ENCODE measurements at regions not wholly inside any gene's neighbourhood (a gene's known extent, or its start where the extent isn't known, plus 50 kb on each side); places are given as distances from the start of the nearest gene placed in this dataset.
A peak's percentile ranks its signal among the peaks of the same experiment; 100 is the strongest.

GRCh38 chr9:115799734-115800133, 353.9 kb upstream of the PAPPA start:
- 67 to 100% methylated on average over 1 of the region's 1 CpG for WGBS, 2 experiments (ENCODE audit: insufficient coverage in 1 of 2, insufficient read length in 1 of 2)
- H3K27me3 ChIP-seq (ENCODE audit: control insufficient read depth, insufficient read depth, low read length, poor library complexity, severe bottlenecking), result no peaks in the 10 kb centered on the region
- Mint-ChIP-seq H3K27ac (no peak overlapping the region), H3K4me1 (no peaks in the 10 kb centered on the region), H3K27me3 (ENCODE audit: insufficient read depth) (no peaks in the 10 kb centered on the region), H3K36me3 (ENCODE audit: low read depth) (no peaks in the 10 kb centered on the region), H3K9me3 (peaks cover 8% of the 10 kb centered on the region), H3K4me3 (no peak overlapping the region)
- H3K27ac ChIP-seq (ENCODE audit: low read depth, low read length), result no peak overlapping the region
- H3K4me1 ChIP-seq (ENCODE audit: control insufficient read depth, insufficient read depth, low read length), result no peaks in the 10 kb centered on the region
- H3K4me3 ChIP-seq (ENCODE audit: low read length), result no peak overlapping the region
- no peak for TF ChIP-seq CTCF (conservative IDR thresholded peaks at IDR 0.05)
- DNase-seq, result no peak
- H3K36me3 ChIP-seq (ENCODE audit: control insufficient read depth, insufficient read depth, low read length), result no peaks in the 10 kb centered on the region
- H3K9ac ChIP-seq (ENCODE audit: extremely low read depth, low read length, poor library complexity, severe bottlenecking), result no peak overlapping the region
- H3K9me3 ChIP-seq (ENCODE audit: control insufficient read depth, low read length), result no peaks in the 10 kb centered on the region

- H3K27me3 ChIP-seq (ENCODE audit: control insufficient read depth, insufficient read depth, low read length, poor library complexity, severe bottlenecking), result no peaks in the 10 kb centered on the region
- DNase-seq, result no peak
- Mint-ChIP-seq H3K36me3 (ENCODE audit: low read depth) (no peaks in the 10 kb centered on the region), H3K9me3 (peaks cover 8% of the 10 kb centered on the region), H3K27me3 (ENCODE audit: insufficient read depth) (no peaks in the 10 kb centered on the region), H3K4me1 (peaks cover 3% of the 10 kb centered on the region), H3K27ac (no peak overlapping the region), H3K4me3 (no peak overlapping the region)
- H3K4me1 ChIP-seq (ENCODE audit: control insufficient read depth, insufficient read depth, low read length), result no peaks in the 10 kb centered on the region
- no peaks in the 10 kb centered on the region for H3K36me3 ChIP-seq (ENCODE audit: control insufficient read depth, insufficient read depth, low read length)
- 94 to 100% methylated on average over 2 to 3 of the region's 3 CpGs for WGBS, 2 experiments (ENCODE audit: insufficient coverage in 1 of 2, insufficient read length in 1 of 2)
- H3K27ac ChIP-seq (ENCODE audit: low read depth, low read length), result no peak overlapping the region
- H3K4me3 ChIP-seq (ENCODE audit: low read length), result no peak overlapping the region
- no peaks in the 10 kb centered on the region for H3K9me3 ChIP-seq (ENCODE audit: control insufficient read depth, low read length)
- no peak overlapping the region for H3K9ac ChIP-seq (ENCODE audit: extremely low read depth, low read length, poor library complexity, severe bottlenecking)
- TF ChIP-seq CTCF (conservative IDR thresholded peaks at IDR 0.05), result no peak
Measured at GRCh38 chr9:115804206-115804605, 349.4 kb upstream of the PAPPA start.

GRCh38 chr9:115808108-115808507, 345.5 kb upstream of the PAPPA start:
- Histone ChIP-seq H3K36me3 (ENCODE audit: control insufficient read depth, insufficient read depth, low read length) (no peaks in the 10 kb centered on the region), H3K27ac (ENCODE audit: low read depth, low read length) (no peak overlapping the region), H3K9ac (ENCODE audit: extremely low read depth, low read length, poor library complexity, severe bottlenecking) (no peak overlapping the region), H3K27me3 (ENCODE audit: control insufficient read depth, insufficient read depth, low read length, poor library complexity, severe bottlenecking) (no peaks in the 10 kb centered on the region), H3K4me1 (ENCODE audit: control insufficient read depth, insufficient read depth, low read length) (no peaks in the 10 kb centered on the region), H3K4me3 (ENCODE audit: low read length) (no peak overlapping the region), H3K9me3 (ENCODE audit: control insufficient read depth, low read length) (no peaks in the 10 kb centered on the region)
- DNase-seq, result no peak
- Mint-ChIP-seq H3K27me3 (ENCODE audit: insufficient read depth) (no peaks in the 10 kb centered on the region), H3K27ac (peak overlapping the region; percentile 21), H3K4me1 (peaks cover 3% of the 10 kb centered on the region), H3K36me3 (ENCODE audit: low read depth) (no peaks in the 10 kb centered on the region), H3K9me3 (peaks cover under 1% of the 10 kb centered on the region), H3K4me3 (no peak overlapping the region)
- WGBS, 2 experiments (ENCODE audit: insufficient coverage in 1 of 2, insufficient read length in 1 of 2), result 92% methylated on average over 1 of the region's 2 CpGs; no CpG with 5 or more reads in 1 of the 2 experiments
- TF ChIP-seq CTCF (conservative IDR thresholded peaks at IDR 0.05), result no peak

Measured in endodermal cell (in vitro differentiated cells).